ENCODE measurements at regions not wholly inside any gene's neighbourhood (a gene's known extent, or its start where the extent isn't known, plus 50 kb on each side); places are given as distances from the start of the nearest gene placed in this dataset.

DNA sequence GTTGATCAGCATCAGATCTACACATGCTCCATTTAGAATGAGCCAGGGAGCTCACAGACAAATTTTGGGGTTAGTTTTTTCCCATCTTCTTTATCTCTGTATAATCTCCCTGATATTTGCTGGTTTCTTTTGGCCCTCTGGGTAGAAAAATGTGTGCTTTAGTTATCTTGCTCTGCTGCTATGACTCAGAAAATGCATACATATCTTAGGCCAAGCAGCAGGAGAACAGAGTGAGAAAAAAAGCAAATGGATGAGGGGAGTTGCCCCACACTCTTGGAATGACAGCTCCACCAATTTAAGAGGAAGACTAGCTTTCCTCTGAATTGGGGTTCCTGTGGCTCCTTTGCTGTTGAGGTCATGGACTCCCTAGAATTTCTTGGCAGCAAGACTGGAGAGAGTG, 331.8 kb downstream of the KCNJ3 start:
- Histone ChIP-seq H3K56ac (replicated peaks; ENCODE audit: insufficient read length, low read depth, low read length) (no peak overlapping the region), H3K27ac (ENCODE audit: low read depth, low read length) (no peak overlapping the region), H3K9me3 (ENCODE audit: insufficient read depth in 2 of 2, low read depth in 1 of 2, low read length in 1 of 2) (no peaks in the 10 kb centered on the region), H2AK5ac (ENCODE audit: low read depth, low read length) (no peak overlapping the region), H2AFZ (ENCODE audit: low read length) (no peak overlapping the region), H4K20me1 (replicated peaks in 1 of 2; ENCODE audit: control insufficient read depth in 1 of 2, insufficient read depth in 2 of 2, low read length in 2 of 2) (no peaks in the 10 kb centered on the region), H4K91ac (replicated peaks; ENCODE audit: insufficient read length, low read length) (no peak overlapping the region), H3K79me1 (ENCODE audit: low read depth, low read length) (no peaks in the 10 kb centered on the region), H3K36me3 (ENCODE audit: control insufficient read depth in 2 of 4, insufficient read depth in 4 of 4, low read length in 3 of 4) (no peaks in the 10 kb centered on the region), H4K8ac (ENCODE audit: extremely low read depth, insufficient read depth, low read length) (no peak overlapping the region), H2BK15ac (ENCODE audit: low read length) (no peak overlapping the region), H3K18ac (ENCODE audit: extremely low read depth, low read length) (no peak overlapping the region), H4K5ac (ENCODE audit: insufficient read length, low read depth, low read length) (no peak overlapping the region), H3K4me3 (ENCODE audit: extremely low read depth in 1 of 4, insufficient read depth in 2 of 4, low read depth in 3 of 4, low read length in 4 of 4) (no peak overlapping the region), H2BK12ac (ENCODE audit: low read depth, low read length) (no peak overlapping the region), H2BK20ac (ENCODE audit: low read length) (no peak overlapping the region), H3K27me3 (replicated peaks in 1 of 4; ENCODE audit: control insufficient read depth in 3 of 4, extremely low read depth in 1 of 4, insufficient read depth in 3 of 4, low read length in 3 of 4) (no peaks in the 10 kb centered on the region), H3K4ac (replicated peaks; ENCODE audit: insufficient read length, low read depth, low read length) (no peak overlapping the region), H2BK5ac (ENCODE audit: low read depth, low read length) (no peak overlapping the region), H3K79me2 (ENCODE audit: control insufficient read depth in 1 of 2, insufficient read depth in 2 of 2, low read length in 2 of 2) (no peaks in the 10 kb centered on the region), H3K4me1 (replicated peaks in 1 of 4; ENCODE audit: control insufficient read depth in 3 of 4, insufficient read depth in 4 of 4, low read length in 3 of 4) (no peaks in the 10 kb centered on the region), H3K23ac (ENCODE audit: insufficient read length) (no peak overlapping the region), H3K23me2 (ENCODE audit: low read depth, low read length) (no peaks in the 10 kb centered on the region), H3K14ac (ENCODE audit: insufficient read length) (no peak overlapping the region), H2BK120ac (replicated peaks; ENCODE audit: low read depth, low read length) (no peak overlapping the region), H3K4me2 (ENCODE audit: insufficient read depth in 1 of 2, low read depth in 2 of 2, low read length in 2 of 2) (no peak overlapping the region), H3K9ac (replicated peaks in 1 of 4; ENCODE audit: extremely low read depth in 1 of 4, low read depth in 3 of 4, low read length in 3 of 4) (no peak overlapping the region)
- ChIA-PET CTCF (ENCODE audit: partially characterized antibody) (no interaction called here), POLR2A (ENCODE audit: partially characterized antibody) (no interaction called here)
- FAIRE-seq = no peak
- no peak for DNase-seq (ENCODE audit: low read depth in 1 of 2, low spot score in 2 of 2)
- no peak for TF ChIP-seq SAP30 (IDR thresholded peaks at IDR 0.05; ENCODE audit: insufficient read depth, insufficient replicate concordance, low read length)
- TF ChIP-seq SP4 (IDR thresholded peaks at IDR 0.05; ENCODE audit: low read length) = no peak
- no peak for TF ChIP-seq GTF2F1 (IDR thresholded peaks at IDR 0.05; ENCODE audit: borderline replicate concordance, low read depth, low read length)
- TF ChIP-seq SIRT6 (IDR thresholded peaks at IDR 0.05; ENCODE audit: low read length) = no peak
- TF ChIP-seq KDM4A (IDR thresholded peaks at IDR 0.05; ENCODE audit: low read depth, low read length, severe bottlenecking) = no peak

All from H1 (cell line).